ENCODE measurements at regions not wholly inside any gene's neighbourhood (a gene's known extent, or its start where the extent isn't known, plus 50 kb on each side); places are given as distances from the start of the nearest gene placed in this dataset.

DNA sequence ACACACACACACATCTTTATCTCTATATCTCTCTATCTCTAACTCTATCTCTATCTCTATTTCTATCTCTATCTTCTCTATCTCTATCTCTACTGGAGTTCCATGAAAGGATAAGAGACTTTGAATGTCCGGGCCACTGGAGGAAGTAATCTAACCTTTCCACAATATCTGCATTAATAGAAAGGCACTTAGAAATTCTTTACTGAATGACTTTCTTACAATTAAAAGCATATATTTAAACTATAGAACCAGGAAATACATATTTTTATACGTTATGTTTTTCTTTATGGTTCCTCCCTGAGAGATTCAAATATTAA is 234.9 kb downstream of the TRIB2 start:
- H2AFZ ChIP-seq (ENCODE audit: low read depth, low read length, severe bottlenecking), result no peak overlapping the region
- H3K36me3 ChIP-seq (ENCODE audit: low read length), result no peaks in the 10 kb centered on the region
- H3F3A ChIP-seq (ENCODE audit: insufficient read depth), result no peaks in the 10 kb centered on the region
- H3K79me2 ChIP-seq (ENCODE audit: insufficient read depth, low read length), result no peaks in the 10 kb centered on the region
- H3K9me2 ChIP-seq (replicated peaks; ENCODE audit: insufficient read depth, low read length), result no peaks in the 10 kb centered on the region
- no peaks in the 10 kb centered on the region for H3K9me3 ChIP-seq (ENCODE audit: insufficient read depth, low read length)
- H3K27me3 ChIP-seq (ENCODE audit: low read length), result no peaks in the 10 kb centered on the region
- H3K4me3 ChIP-seq (ENCODE audit: insufficient read depth, low read length, poor library complexity, severe bottlenecking), result no peak overlapping the region
- H3K27ac ChIP-seq (ENCODE audit: low read depth, low read length), result no peak overlapping the region
- H3K4me2 ChIP-seq (ENCODE audit: low read depth, low read length, poor library complexity, severe bottlenecking), result no peak overlapping the region
- no peaks in the 10 kb centered on the region for H4K20me1 ChIP-seq (ENCODE audit: low read depth, low read length)
- TF ChIP-seq, protein P1, sequence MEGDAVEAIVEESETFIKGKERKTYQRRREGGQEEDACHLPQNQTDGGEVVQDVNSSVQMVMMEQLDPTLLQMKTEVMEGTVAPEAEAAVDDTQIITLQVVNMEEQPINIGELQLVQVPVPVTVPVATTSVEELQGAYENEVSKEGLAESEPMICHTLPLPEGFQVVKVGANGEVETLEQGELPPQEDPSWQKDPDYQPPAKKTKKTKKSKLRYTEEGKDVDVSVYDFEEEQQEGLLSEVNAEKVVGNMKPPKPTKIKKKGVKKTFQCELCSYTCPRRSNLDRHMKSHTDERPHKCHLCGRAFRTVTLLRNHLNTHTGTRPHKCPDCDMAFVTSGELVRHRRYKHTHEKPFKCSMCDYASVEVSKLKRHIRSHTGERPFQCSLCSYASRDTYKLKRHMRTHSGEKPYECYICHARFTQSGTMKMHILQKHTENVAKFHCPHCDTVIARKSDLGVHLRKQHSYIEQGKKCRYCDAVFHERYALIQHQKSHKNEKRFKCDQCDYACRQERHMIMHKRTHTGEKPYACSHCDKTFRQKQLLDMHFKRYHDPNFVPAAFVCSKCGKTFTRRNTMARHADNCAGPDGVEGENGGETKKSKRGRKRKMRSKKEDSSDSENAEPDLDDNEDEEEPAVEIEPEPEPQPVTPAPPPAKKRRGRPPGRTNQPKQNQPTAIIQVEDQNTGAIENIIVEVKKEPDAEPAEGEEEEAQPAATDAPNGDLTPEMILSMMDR (IDR thresholded peaks at IDR 0.05; ENCODE audit: insufficient read depth, low read length, poor library complexity, severe bottlenecking), result no peak
- no peak for TF ChIP-seq EZH2phosphoT487 (conservative IDR thresholded peaks at IDR 0.05; ENCODE audit: low read length)
- no peak overlapping the region for H3K9ac ChIP-seq (ENCODE audit: low read length)

DNA sequence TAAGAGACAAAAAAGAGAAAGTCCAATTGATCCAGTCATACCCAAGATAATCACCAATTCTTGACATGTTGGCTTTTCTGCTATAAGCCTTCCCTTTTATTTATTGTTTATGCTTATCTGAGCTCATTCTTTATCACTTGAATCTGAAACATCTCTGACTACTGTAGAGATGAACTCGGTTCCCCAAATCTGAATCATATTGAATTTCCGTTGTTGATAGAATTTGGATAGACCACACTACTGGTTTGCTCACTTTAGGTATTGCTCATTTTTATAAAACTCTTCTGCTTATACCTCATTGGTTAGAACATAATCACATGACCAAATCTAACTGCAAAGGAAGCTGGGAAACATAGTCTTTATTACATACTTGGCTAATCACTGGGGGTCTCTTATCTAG is 236.9 kb downstream of the TRIB2 start:
- Histone ChIP-seq H4K20me1 (ENCODE audit: low read depth, low read length) (no peaks in the 10 kb centered on the region), H3K36me3 (ENCODE audit: low read length) (no peaks in the 10 kb centered on the region), H3K4me2 (ENCODE audit: low read depth, low read length, poor library complexity, severe bottlenecking) (no peak overlapping the region), H3K27me3 (ENCODE audit: low read length) (no peaks in the 10 kb centered on the region), H3K79me2 (ENCODE audit: insufficient read depth, low read length) (no peaks in the 10 kb centered on the region), H3K9ac (ENCODE audit: low read length) (no peak overlapping the region), H3K9me3 (ENCODE audit: insufficient read depth, low read length) (no peaks in the 10 kb centered on the region), H2AFZ (ENCODE audit: low read depth, low read length, severe bottlenecking) (no peak overlapping the region), H3F3A (ENCODE audit: insufficient read depth) (no peaks in the 10 kb centered on the region), H3K4me3 (ENCODE audit: insufficient read depth, low read length, poor library complexity, severe bottlenecking) (no peak overlapping the region), H3K9me2 (replicated peaks; ENCODE audit: insufficient read depth, low read length) (no peaks in the 10 kb centered on the region), H3K27ac (ENCODE audit: low read depth, low read length) (no peak overlapping the region)
- TF ChIP-seq EZH2phosphoT487 (conservative IDR thresholded peaks at IDR 0.05; ENCODE audit: low read length), result no peak
- TF ChIP-seq, protein P1 (IDR thresholded peaks at IDR 0.05; ENCODE audit: insufficient read depth, low read length, poor library complexity, severe bottlenecking), result no peak

GRCh38 chr2:12955864-12956263 is 239.1 kb downstream of the TRIB2 start:
- H3K9ac ChIP-seq (ENCODE audit: low read length), result no peak overlapping the region
- H3K79me2 ChIP-seq (ENCODE audit: insufficient read depth, low read length), result no peaks in the 10 kb centered on the region
- no peaks in the 10 kb centered on the region for H3K9me3 ChIP-seq (ENCODE audit: insufficient read depth, low read length)
- H3K27me3 ChIP-seq (ENCODE audit: low read length), result peaks cover 3% of the 10 kb centered on the region; the same call in 1 of the 2 replicates
- 0 out of 2 replicates have a peak, but pooled peaks cover 3% of the 10 kb centered on the region for H3K9me2 ChIP-seq (replicated peaks; ENCODE audit: insufficient read depth, low read length)
- H3K4me2 ChIP-seq (ENCODE audit: low read depth, low read length, poor library complexity, severe bottlenecking), result no peak overlapping the region
- no peaks in the 10 kb centered on the region for H3K36me3 ChIP-seq (ENCODE audit: low read length)
- no peak overlapping the region for H3K27ac ChIP-seq (ENCODE audit: low read depth, low read length)
- no peak overlapping the region for H3K4me3 ChIP-seq (ENCODE audit: insufficient read depth, low read length, poor library complexity, severe bottlenecking)
- H2AFZ ChIP-seq (ENCODE audit: low read depth, low read length, severe bottlenecking), result no peak overlapping the region
- TF ChIP-seq, protein P1 (IDR thresholded peaks at IDR 0.05; ENCODE audit: insufficient read depth, low read length, poor library complexity, severe bottlenecking), result no peak
- TF ChIP-seq EZH2phosphoT487 (conservative IDR thresholded peaks at IDR 0.05; ENCODE audit: low read length), result no peak
- no peaks in the 10 kb centered on the region for H4K20me1 ChIP-seq (ENCODE audit: low read depth, low read length)
- no peaks in the 10 kb centered on the region for H3F3A ChIP-seq (ENCODE audit: insufficient read depth)
